Lung (tissue), 11 donors: ENCODE measurements at regions not wholly inside any gene's neighbourhood (a gene's known extent, or its start where the extent isn't known, plus 50 kb on each side); places are given as distances from the start of the nearest gene placed in this dataset.
A peak's percentile ranks its signal among the peaks of the same experiment; 100 is the strongest.

ENCODE experiments used
- ATAC-seq: fragments of 200-7000 bp; cut with Tn5 transposase; one replicate; pipeline ENCODE4 v1.9.1; 2020; ENCODE audit warnings: moderate number of reproducible peaks; ENCODE audit not compliant: insufficient read depth, low FRiP score
- DNase-seq, 3 donors: peaks; one replicate each; pipeline ENCODE4 v3.0.0-alpha.2; 2013 to 2017
- H3K27ac ChIP-seq, 2 donors: one replicate each; pipeline ENCODE4 v1.5.1; 2013; ENCODE audit warnings: mild to moderate bottlenecking in 2 of 2, moderate library complexity in 2 of 2, control low read depth in 1 of 2, inconsistent platforms in 1 of 2, low read depth in 1 of 2, low read length in 1 of 2
- H3K27me3 ChIP-seq, 3 donors: one replicate each; pipeline ENCODE4 v1.5.1; 2013; ENCODE audit warnings: low read length in 2 of 3; ENCODE audit not compliant: control insufficient read depth in 3 of 3, insufficient read depth in 3 of 3
- H3K36me3 ChIP-seq, 4 donors: one replicate each; pipeline ENCODE4 v1.5.1; 2013; ENCODE audit warnings: low read length in 4 of 4, mild to moderate bottlenecking in 1 of 4, moderate library complexity in 1 of 4; ENCODE audit not compliant: control insufficient read depth in 4 of 4, insufficient read depth in 4 of 4
- H3K4me1 ChIP-seq, 5 donors: one replicate each; pipeline ENCODE4 v1.5.1; 2013; ENCODE audit warnings: low read length in 5 of 5, mild to moderate bottlenecking in 2 of 5, moderate library complexity in 1 of 5; ENCODE audit not compliant: control insufficient read depth in 5 of 5, insufficient read depth in 5 of 5
- H3K4me3 ChIP-seq: one replicate; pipeline ENCODE4 v1.5.1; 2013; ENCODE audit warnings: mild to moderate bottlenecking, control low read depth, moderate library complexity
- H3K9ac ChIP-seq, 2 donors: one replicate each; pipeline ENCODE4 v1.5.1; 2013; ENCODE audit warnings: low read length in 2 of 2, control low read depth in 1 of 2; ENCODE audit not compliant: insufficient read depth in 1 of 2
- H3K9me3 ChIP-seq, 4 donors: one replicate each; pipeline ENCODE4 v1.5.1; 2013; ENCODE audit warnings: low read length in 3 of 4, mild to moderate bottlenecking in 1 of 4, moderate library complexity in 1 of 4; ENCODE audit not compliant: control insufficient read depth in 4 of 4, insufficient read depth in 3 of 4
- CTCF ChIP-seq: IDR thresholded peaks from 2 replicates; pipeline ENCODE4 v1.5.1; 2012; ENCODE audit warnings: mild to moderate bottlenecking; ENCODE audit errors: control extremely low read depth, extremely low read depth
- WGBS, 2 donors: extraction: QIAGEN DNeasy Blood & Tissue Kit; methylation state at CpG; one replicate each; pipeline ENCODE4 v1.1.7; 2013; 5-methylcytosine and 5-hydroxymethylcytosine counted together
- donor health status: control.
- donor health status: control.
- donor health status: Bipolar disorder and iron deficiency.
- donor health status: healthy.
- donor health status: DM: yes; HTN: yes; CAD: no.

- no peak for DNase-seq
- Histone ChIP-seq H3K4me1 (peaks cover 0 to 7% (median 0%) of the 10 kb centered on the region in 5 donors), H3K27ac (no peak overlapping the region), H3K9ac (no peak overlapping the region), H3K36me3 (no peaks in the 10 kb centered on the region), H3K4me3 (no peak overlapping the region), H3K27me3 (no peaks in the 10 kb centered on the region), H3K9me3 (peaks cover 0 to 7% (median 1%) of the 10 kb centered on the region in 4 donors)
- no peak for ATAC-seq
- no peak for TF ChIP-seq CTCF
- 91 to 92% methylated on average over 5 of the region's 5 CpGs for WGBS, 2 donors
These were observed 170.3 kb downstream of the TMEM18 start for GRCh38 chr2:506866-507265.

- DNase-seq (peak in 2 of 3 donors; percentile 66 to 75), ATAC-seq (no peak)
- Histone ChIP-seq H3K4me3 (no peak overlapping the region), H3K9ac (no peak overlapping the region), H3K27ac (no peak overlapping the region), H3K36me3 (no peaks in the 10 kb centered on the region), H3K27me3 (no peaks in the 10 kb centered on the region), H3K9me3 (peaks cover 0 to 7% (median 1%) of the 10 kb centered on the region in 4 donors), H3K4me1 (peaks cover 0 to 8% (median 0%) of the 10 kb centered on the region in 5 donors)
- 64 to 82% methylated on average over 6 of the region's 6 CpGs for WGBS, 2 donors
- TF ChIP-seq CTCF: no peak
These were observed 170.8 kb downstream of the TMEM18 start for GRCh38 chr2:506451-506850.

GRCh38 chr2:505941-506340 lies 171.3 kb downstream of the TMEM18 start:
- H3K4me1 ChIP-seq: peaks cover 0 to 8% (median 0%) of the 10 kb centered on the region in 5 donors
- ATAC-seq (no peak), DNase-seq (no peak)
- H3K27me3 ChIP-seq: no peaks in the 10 kb centered on the region
- peaks cover 0 to 7% (median 1%) of the 10 kb centered on the region in 4 donors for H3K9me3 ChIP-seq
- no peak overlapping the region for H3K9ac ChIP-seq
- H3K36me3 ChIP-seq: no peaks in the 10 kb centered on the region
- H3K27ac ChIP-seq: no peak overlapping the region
- WGBS, 2 donors: 52 to 56% methylated on average over 8 of the region's 8 CpGs
- TF ChIP-seq CTCF: no peak
- no peak overlapping the region for H3K4me3 ChIP-seq
